Mesodermal cell (in vitro differentiated cells): ENCODE measurements at regions not wholly inside any gene's neighbourhood (a gene's known extent, or its start where the extent isn't known, plus 50 kb on each side); places are given as distances from the start of the nearest gene placed in this dataset.

Experiments used
- H3K27ac ChIP-seq: 2 replicates; pipeline ENCODE4 v1.7.0; 2013; ENCODE audit warnings: mild to moderate bottlenecking, low read depth, low read length, moderate library complexity; ENCODE audit not compliant: severe bottlenecking
- H3K36me3 ChIP-seq: 2 replicates; pipeline ENCODE4 v1.7.1; 2013; ENCODE audit warnings: mild to moderate bottlenecking, low read length, moderate library complexity; ENCODE audit not compliant: control insufficient read depth, insufficient read depth
- H3K4me1 ChIP-seq: one replicate; pipeline ENCODE4 v1.7.1; 2013; ENCODE audit warnings: mild to moderate bottlenecking, low read length; ENCODE audit not compliant: insufficient read depth, control insufficient read depth, poor library complexity, severe bottlenecking
- H3K4me3 ChIP-seq: 2 replicates; pipeline ENCODE4 v1.7.0; 2013; ENCODE audit warnings: low read length, control low read depth, mild to moderate bottlenecking; ENCODE audit not compliant: insufficient read depth, poor library complexity, severe bottlenecking; ENCODE audit errors: extremely low read depth
- H3K9me3 ChIP-seq: 2 replicates; pipeline ENCODE4 v1.7.1; 2013; ENCODE audit warnings: mild to moderate bottlenecking, low read length, moderate library complexity; ENCODE audit not compliant: control insufficient read depth
- WGBS, 2 experiments: methylation state at CpG; one replicate each; pipeline ENCODE4 v1.1.5; 2013; ENCODE audit warnings: missing lambda C conversion rate in 2 of 2; ENCODE audit not compliant: insufficient coverage in 2 of 2; 5-methylcytosine and 5-hydroxymethylcytosine counted together

GRCh38 chr5:97388794-97389193, 205.7 kb upstream of the RIOK2 start:
- H3K9me3 ChIP-seq: no peaks in the 10 kb centered on the region
- no peaks in the 10 kb centered on the region for H3K4me1 ChIP-seq
- WGBS, 2 experiments: 70 to 100% methylated on average over 1 of the region's 2 CpGs
- H3K36me3 ChIP-seq: no peaks in the 10 kb centered on the region
- H3K27ac ChIP-seq: no peak overlapping the region
- H3K4me3 ChIP-seq: no peak overlapping the region

- WGBS, 2 experiments: 27 to 47% methylated on average over 2 to 3 of the region's 3 CpGs
- H3K36me3 ChIP-seq: no peaks in the 10 kb centered on the region
- H3K27ac ChIP-seq: no peak overlapping the region
- H3K4me3 ChIP-seq: no peak overlapping the region
- H3K4me1 ChIP-seq: no peaks in the 10 kb centered on the region
- peaks cover 4% of the 10 kb centered on the region for H3K9me3 ChIP-seq
Measured at GRCh38 chr5:97400537-97400936, 217.5 kb upstream of the RIOK2 start.

GRCh38 chr5:97405941-97406340, 222.9 kb upstream of the RIOK2 start:
- no peaks in the 10 kb centered on the region for H3K9me3 ChIP-seq
- no peak overlapping the region for H3K27ac ChIP-seq
- no peaks in the 10 kb centered on the region for H3K36me3 ChIP-seq
- H3K4me1 ChIP-seq: no peaks in the 10 kb centered on the region
- WGBS, 2 experiments: 87 to 94% methylated on average over 5 to 7 of the region's 9 CpGs
- H3K4me3 ChIP-seq: no peak overlapping the region

GRCh38 chr5:97406946-97407676, 224.1 kb upstream of the RIOK2 start:
- Histone ChIP-seq H3K4me1 (no peaks in the 10 kb centered on the region), H3K27ac (no peak overlapping the region)
- 94 to 95% methylated on average over 22 to 26 of the region's 42 CpGs for WGBS, 2 experiments

GRCh38 chr5:97408331-97408730, 225.3 kb upstream of the RIOK2 start:
- no peak overlapping the region for H3K4me3 ChIP-seq
- H3K9me3 ChIP-seq: no peaks in the 10 kb centered on the region
- no peaks in the 10 kb centered on the region for H3K36me3 ChIP-seq
- no peak overlapping the region for H3K27ac ChIP-seq
- H3K4me1 ChIP-seq: no peaks in the 10 kb centered on the region
- WGBS, 2 experiments: 93 to 94% methylated on average over 5 of the region's 9 CpGs

More at GRCh38 chr5:97406946-97407676, 224.1 kb upstream of the RIOK2 start:
- H3K4me3 ChIP-seq: no peak overlapping the region
- no peaks in the 10 kb centered on the region for H3K36me3 ChIP-seq
- no peaks in the 10 kb centered on the region for H3K9me3 ChIP-seq

GRCh38 chr5:97412959-97413358, 229.9 kb upstream of the RIOK2 start:
- no peaks in the 10 kb centered on the region for H3K4me1 ChIP-seq
- H3K36me3 ChIP-seq: no peaks in the 10 kb centered on the region
- H3K27ac ChIP-seq: no peak overlapping the region
- WGBS, 2 experiments: 86% methylated on average over 1 of the region's 2 CpGs; no CpG with 5 or more reads in 1 of the 2 experiments
- H3K9me3 ChIP-seq: no peaks in the 10 kb centered on the region
- H3K4me3 ChIP-seq: no peak overlapping the region

GRCh38 chr5:97417986-97418385, 234.9 kb upstream of the RIOK2 start:
- Histone ChIP-seq H3K4me3 (no peak overlapping the region), H3K9me3 (no peaks in the 10 kb centered on the region), H3K27ac (no peak overlapping the region)

GRCh38 chr5:97418462-97418861, 235.4 kb upstream of the RIOK2 start:
- WGBS, 2 experiments: 90 to 93% methylated on average over 1 of the region's 1 CpG
- Histone ChIP-seq H3K36me3 (no peaks in the 10 kb centered on the region), H3K9me3 (no peaks in the 10 kb centered on the region), H3K27ac (no peak overlapping the region), H3K4me1 (peaks cover 3% of the 10 kb centered on the region), H3K4me3 (no peak overlapping the region)

More at GRCh38 chr5:97417986-97418385, 234.9 kb upstream of the RIOK2 start:
- Histone ChIP-seq H3K4me1 (peaks cover 3% of the 10 kb centered on the region), H3K36me3 (no peaks in the 10 kb centered on the region)

GRCh38 chr5:97420646-97421045, 237.6 kb upstream of the RIOK2 start:
- no peak overlapping the region for H3K27ac ChIP-seq
- no peaks in the 10 kb centered on the region for H3K36me3 ChIP-seq
- H3K4me1 ChIP-seq: peaks cover 3% of the 10 kb centered on the region
- no peaks in the 10 kb centered on the region for H3K9me3 ChIP-seq
- no peak overlapping the region for H3K4me3 ChIP-seq
- 71% methylated on average over 1 of the region's 1 CpG; no CpG with 5 or more reads in 1 of the 2 experiments for WGBS, 2 experiments

- no peaks in the 10 kb centered on the region for H3K36me3 ChIP-seq
- peaks cover 3% of the 10 kb centered on the region for H3K4me1 ChIP-seq
- no peaks in the 10 kb centered on the region for H3K9me3 ChIP-seq
- H3K27ac ChIP-seq: no peak overlapping the region
- no peak overlapping the region for H3K4me3 ChIP-seq
- 84 to 92% methylated on average over 2 to 3 of the region's 3 CpGs for WGBS, 2 experiments
Measured at GRCh38 chr5:97422678-97423077, 239.6 kb upstream of the RIOK2 start.

GRCh38 chr5:97425511-97425910, 242.5 kb upstream of the RIOK2 start:
- Histone ChIP-seq H3K9me3 (no peaks in the 10 kb centered on the region), H3K27ac (no peak overlapping the region), H3K36me3 (no peaks in the 10 kb centered on the region), H3K4me3 (no peak overlapping the region), H3K4me1 (peaks cover 3% of the 10 kb centered on the region)
- 67 to 100% methylated on average over 1 of the region's 4 CpGs for WGBS, 2 experiments
